ENCODE measurements at regions not wholly inside any gene's neighbourhood (a gene's known extent, or its start where the extent isn't known, plus 50 kb on each side); places are given as distances from the start of the nearest gene placed in this dataset.
"Not testable (repeated sequence)": the region's sequence is repeated elsewhere in the genome, so short reads cannot be mapped to it uniquely, and the experiment has no call there.

- DNase-seq (ENCODE audit: low read depth in 2 of 2), result no peak
Observed at GRCh38 chr16:80009971-80010659, 409.6 kb upstream of the MAF start.

DNA sequence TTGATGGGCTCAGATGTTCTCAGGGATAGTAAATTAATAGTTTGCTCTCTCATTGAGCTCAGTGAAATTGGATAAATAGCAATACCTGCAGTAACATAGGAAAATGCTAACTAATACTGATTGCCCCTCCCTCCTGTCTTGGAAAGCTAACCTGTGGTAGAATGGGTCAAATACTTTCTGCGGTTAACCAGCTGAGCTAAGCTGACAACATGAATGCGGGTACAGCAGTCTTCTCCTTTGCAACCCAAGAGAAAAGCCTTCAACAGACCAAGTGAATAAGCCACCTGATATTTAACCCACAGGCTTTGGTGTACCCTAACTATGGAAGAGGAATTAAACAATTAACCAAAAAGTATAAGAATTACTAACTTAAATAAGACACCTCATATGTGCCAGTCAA lies 408.3 kb upstream of the MAF start:
- DNase-seq (ENCODE audit: low read depth in 2 of 2), result no peak

DNA sequence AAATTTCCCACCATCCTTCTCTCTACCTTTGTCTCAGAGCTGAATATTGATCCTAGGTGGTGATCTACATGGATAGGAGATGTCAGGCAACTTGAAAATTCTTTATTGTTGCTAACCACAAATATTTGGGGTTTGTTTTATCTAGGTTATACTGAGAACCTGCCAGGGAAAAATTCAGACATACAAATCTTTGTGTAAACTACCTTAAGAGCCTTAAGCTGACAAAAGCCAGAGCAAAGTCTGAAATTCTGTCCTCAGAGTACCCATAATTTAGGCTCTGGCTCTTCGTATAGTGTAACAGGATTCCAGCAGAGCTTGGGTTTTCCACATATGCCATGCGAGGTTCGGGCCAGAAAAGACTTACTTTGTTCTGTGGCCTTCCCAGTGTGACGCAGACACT lies 406.7 kb upstream of the MAF start:
- DNase-seq (ENCODE audit: low read depth in 2 of 2), result no peak

DNA sequence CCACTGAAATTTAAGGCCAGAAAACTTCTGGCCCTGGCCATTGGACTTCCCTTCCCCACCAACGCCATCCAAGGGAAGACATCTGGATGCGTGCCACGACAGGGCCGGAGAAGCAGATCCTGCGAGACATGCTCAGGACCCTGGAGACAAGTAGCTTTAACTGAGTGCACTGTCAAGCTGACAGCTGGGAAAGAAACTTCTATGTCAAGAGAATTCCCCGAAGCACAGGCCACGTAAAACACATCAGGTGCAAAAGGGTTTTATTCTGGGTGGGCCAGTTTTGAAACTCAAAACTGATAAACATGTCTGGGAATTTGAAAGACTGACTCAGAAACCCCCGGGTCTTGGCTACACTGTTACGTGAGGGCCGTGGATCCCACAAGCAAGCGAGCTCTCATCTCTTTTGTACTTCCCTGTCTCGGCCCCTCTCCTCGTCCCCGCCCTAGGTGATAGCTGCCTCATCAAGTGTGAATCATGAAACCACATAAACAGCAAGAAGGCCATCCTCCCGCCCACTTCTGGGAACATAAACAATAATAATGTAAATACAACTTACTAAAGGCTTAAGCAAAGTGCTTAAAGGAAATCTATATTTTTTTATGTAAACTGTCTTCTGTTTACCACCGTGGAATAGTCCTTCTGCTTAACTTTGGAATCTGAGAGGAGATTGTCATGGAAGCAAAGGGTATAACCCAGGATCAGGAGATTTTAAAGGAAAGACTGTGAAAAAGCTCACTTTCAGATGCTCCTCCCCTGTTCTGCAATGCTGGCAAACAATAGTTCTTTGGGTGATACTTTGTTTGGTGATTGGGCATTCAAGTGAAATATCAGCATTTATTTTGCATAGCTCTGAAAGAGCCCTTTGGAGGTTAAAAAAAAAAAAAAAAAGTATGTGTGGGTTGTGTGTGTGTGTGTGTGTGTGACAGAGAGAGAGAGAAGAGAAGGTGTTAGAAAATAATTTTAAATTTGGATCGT lies 406.0 kb upstream of the MAF start:
- no peak for DNase-seq (ENCODE audit: low read depth in 2 of 2)

DNA sequence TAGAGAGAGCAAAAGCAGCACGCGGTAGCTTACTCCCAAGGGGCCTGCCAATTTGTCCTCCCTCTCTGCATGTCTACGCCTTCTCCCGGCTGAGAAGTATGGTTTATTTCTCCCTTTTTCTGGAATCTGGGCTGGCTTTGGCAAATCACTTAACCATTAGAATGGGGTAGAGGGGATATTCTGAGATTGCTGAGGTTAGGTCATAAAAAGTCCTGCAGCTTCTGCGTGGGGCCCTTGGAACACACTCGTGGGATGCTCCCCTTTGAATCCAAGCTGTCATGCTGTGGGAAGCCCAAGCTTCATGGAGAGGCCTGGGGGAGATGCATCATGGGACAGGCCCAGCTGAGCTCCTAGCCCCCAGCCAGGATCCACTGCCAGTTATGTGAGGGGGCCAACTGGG lies 403.6 kb upstream of the MAF start:
- DNase-seq (ENCODE audit: low read depth in 2 of 2), result no peak

GRCh38 chr16:80002261-80002660 lies 401.7 kb upstream of the MAF start:
- DNase-seq (ENCODE audit: low read depth in 2 of 2), result no peak

DNA sequence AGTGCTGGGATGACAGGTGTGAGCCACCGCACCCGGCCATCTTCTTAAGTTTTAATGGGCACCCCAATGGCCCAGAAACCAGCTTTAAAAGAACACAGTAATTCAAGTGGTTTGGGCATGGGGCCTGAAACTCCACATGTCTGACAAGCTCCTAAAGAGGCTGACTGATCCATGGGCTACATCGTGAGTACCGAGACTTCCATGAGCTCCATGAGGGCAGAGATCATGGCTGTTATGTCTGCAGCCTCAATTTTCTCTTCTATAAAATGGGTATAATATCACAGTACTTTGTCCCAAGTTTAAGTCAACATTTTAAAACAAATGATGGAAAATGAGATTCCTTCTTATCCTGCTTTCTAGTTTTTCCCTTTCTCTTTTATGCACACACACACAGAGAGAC lies 397.6 kb upstream of the MAF start:
- no peak for DNase-seq (ENCODE audit: low read depth in 2 of 2)

DNA sequence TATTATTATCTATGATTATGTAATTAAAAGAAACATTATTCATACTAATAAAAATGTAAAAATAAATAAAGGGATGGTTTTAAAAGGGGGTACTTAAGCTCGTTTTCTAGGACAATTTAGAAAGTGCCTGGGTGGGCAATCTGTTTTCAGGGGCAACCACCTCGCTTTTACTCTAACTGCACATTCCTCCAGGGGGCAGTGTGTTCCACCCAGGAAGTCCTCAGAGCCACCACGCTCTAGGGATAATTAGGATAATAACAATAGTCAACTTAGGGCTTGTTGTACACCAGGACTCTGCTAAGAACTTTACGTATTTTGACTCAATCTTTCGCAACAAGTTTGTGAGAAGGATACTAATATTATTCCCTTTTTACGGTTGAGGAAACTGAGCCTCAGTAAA lies 396.7 kb upstream of the MAF start:
- DNase-seq (ENCODE audit: low read depth in 2 of 2), result no peak

DNA sequence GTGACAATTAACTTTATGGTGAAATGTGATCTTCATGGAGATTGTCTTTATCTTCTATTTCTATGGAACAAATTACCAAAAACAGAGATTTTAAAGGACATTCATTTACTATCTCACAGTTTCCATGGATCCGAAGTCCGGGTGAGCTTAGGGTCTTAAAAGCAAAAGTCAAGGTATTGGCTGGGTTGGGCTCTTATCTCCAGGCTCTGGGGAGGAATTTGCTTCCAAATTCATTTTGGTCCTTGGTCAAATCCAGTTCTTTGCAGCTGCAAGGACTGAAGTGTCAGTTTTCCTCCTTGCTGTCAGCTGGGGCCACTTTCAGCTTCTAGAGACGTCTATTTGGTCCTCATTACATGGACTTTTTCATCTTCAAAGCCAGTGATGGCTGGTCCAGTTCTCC lies 395.8 kb upstream of the MAF start:
- DNase-seq (ENCODE audit: low read depth in 2 of 2), result no peak

- DNase-seq (ENCODE audit: low read depth in 2 of 2), result no peak
Observed at GRCh38 chr16:79995315-79995714, 394.8 kb upstream of the MAF start.

GRCh38 chr16:79994418-79994817 lies 393.9 kb upstream of the MAF start:
- DNase-seq (ENCODE audit: low read depth in 2 of 2), result no peak

GRCh38 chr16:79993629-79994209 lies 393.2 kb upstream of the MAF start:
- no peak for DNase-seq (ENCODE audit: low read depth in 2 of 2)

GRCh38 chr16:79991969-79992368 lies 391.4 kb upstream of the MAF start:
- no peak for DNase-seq (ENCODE audit: low read depth in 2 of 2)

DNA sequence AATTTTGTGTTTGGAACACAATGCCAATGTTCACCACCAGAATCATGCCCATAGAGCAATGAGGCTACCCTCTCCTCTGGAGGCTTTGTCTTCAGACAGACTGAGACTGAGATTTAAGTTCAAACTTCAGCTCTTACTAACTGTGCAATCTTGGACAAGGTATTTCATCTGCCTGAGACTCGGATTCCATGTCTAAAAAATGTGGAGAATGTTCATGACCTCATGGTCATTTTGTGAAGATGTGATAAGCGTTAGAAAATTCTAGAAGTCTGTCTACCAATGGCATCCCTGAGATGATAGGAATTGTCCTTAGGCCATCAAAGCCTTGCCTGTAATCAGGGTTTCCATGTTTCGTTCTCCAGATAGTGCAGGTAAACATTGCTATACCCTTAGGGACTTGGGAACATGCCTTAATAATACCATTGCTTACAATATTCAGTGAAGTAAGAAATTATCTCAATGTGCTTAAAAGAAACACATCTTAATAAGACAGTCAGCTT lies 388.2 kb upstream of the MAF start:
- DNase-seq (ENCODE audit: low read depth in 2 of 2), result no peak

- DNase-seq (ENCODE audit: low read depth in 2 of 2), result no peak
Observed at GRCh38 chr16:79988089-79988488, 387.6 kb upstream of the MAF start.

GRCh38 chr16:79986352-79986751 lies 385.8 kb upstream of the MAF start:
- DNase-seq (ENCODE audit: low read depth in 2 of 2), result no peak

- DNase-seq (ENCODE audit: low read depth in 2 of 2), result no peak
Observed at GRCh38 chr16:79985606-79986005, 385.1 kb upstream of the MAF start.

GRCh38 chr16:79984149-79984548 lies 383.6 kb upstream of the MAF start:
- not testable (repeated sequence) for DNase-seq (ENCODE audit: low read depth in 2 of 2)

DNA sequence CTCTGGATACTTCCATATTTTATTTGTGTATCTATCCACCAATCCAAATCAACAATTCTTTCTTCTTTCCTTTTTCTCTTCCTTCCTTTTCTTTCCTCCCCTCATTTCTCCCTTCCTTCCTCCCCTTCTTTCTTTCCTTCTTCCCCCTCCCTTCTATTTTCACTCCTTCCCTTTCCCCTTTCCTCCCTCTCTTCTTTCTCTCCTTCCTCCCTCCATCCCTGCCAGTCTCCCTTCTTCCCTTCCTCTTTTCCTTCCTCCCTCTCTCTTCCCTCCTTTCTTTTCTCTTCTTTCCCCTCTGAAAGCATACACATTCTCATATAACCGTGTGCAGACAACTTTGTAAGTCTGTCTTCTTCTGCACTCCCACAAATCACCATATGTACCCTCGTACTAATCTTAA lies 382.3 kb upstream of the MAF start:
- DNase-seq (ENCODE audit: low read depth in 2 of 2), result no peak

DNA sequence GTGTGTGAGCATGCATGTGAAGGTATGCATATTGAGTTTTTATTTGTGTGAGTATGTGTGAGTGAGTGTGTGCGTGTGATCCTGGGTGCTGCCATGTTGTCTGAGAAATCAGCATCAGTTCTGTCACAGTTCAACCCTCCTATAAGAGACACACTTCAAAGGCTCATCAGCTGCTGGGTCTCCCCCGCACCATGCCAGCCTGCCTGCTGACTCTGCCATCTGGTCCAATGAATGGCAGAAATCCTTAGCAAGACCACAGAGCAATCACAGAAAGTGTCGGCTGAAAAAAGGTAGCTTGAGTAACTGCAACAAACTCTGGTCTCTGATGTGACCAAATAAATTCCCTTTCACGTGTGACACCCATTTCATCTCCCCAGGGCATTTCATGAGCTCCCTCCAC lies 381.8 kb upstream of the MAF start:
- no peak for DNase-seq (ENCODE audit: low read depth in 2 of 2)

DNA sequence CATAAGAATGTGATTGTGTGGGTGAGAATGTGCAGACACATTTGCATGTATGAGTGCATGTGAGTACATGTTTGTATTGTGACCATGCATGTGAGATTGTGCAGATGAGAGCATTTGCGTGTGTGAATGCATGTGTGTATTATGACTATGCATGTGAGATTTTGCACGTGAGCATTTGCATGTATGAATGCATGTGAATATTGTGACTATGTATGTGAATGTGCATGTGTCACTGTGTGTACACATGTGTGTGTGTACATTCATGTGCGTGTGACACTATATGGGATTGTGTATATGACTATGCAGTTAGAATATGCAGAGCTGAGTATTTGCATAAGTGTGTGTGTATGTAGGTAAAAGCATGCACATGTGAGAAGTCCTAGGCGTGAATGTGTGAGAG lies 381.3 kb upstream of the MAF start:
- no peak for DNase-seq (ENCODE audit: low read depth in 2 of 2)

- DNase-seq (ENCODE audit: low read depth in 2 of 2), result no peak
Observed at GRCh38 chr16:79980650-79981521, 380.3 kb upstream of the MAF start.
